Progenitor cell of endocrine pancreas (in vitro differentiated cells): ENCODE measurements at regions not wholly inside any gene's neighbourhood (a gene's known extent, or its start where the extent isn't known, plus 50 kb on each side); places are given as distances from the start of the nearest gene placed in this dataset.

Experiments used
- DNase-seq: peaks from one replicate; pipeline ENCODE4 v3.0.0; 2021; ENCODE audit warnings: low spot score; ENCODE audit not compliant: unreplicated experiment
- H3K27ac Mint-ChIP-seq: 2 replicates; pipeline ENCODE4 v1.8.0; 2021; ENCODE audit warnings: mild to moderate bottlenecking, moderate library complexity, mixed read lengths
- H3K27me3 Mint-ChIP-seq: 2 replicates; pipeline ENCODE4 v1.8.0; 2021; ENCODE audit warnings: mixed read lengths
- H3K36me3 Mint-ChIP-seq: 2 replicates; pipeline ENCODE4 v1.8.0; 2022; ENCODE audit warnings: mixed read lengths; ENCODE audit not compliant: insufficient read depth
- H3K4me1 Mint-ChIP-seq: 2 replicates; pipeline ENCODE4 v1.8.0; 2021; ENCODE audit warnings: low read depth, mixed read lengths
- H3K4me3 Mint-ChIP-seq: 2 replicates; pipeline ENCODE4 v1.8.0; 2021; ENCODE audit warnings: low read depth, mild to moderate bottlenecking, moderate library complexity, mixed read lengths
- H3K9me3 Mint-ChIP-seq: 2 replicates; pipeline ENCODE4 v1.8.0; 2021; ENCODE audit warnings: low read depth, mixed read lengths
- CTCF ChIP-seq: fragments of 200-600 bp; sonication (generic); IDR thresholded peaks from one replicate; pipeline ENCODE4 v1.5.0; 2021; ENCODE audit warnings: antibody characterized with exemption, mild to moderate bottlenecking; ENCODE audit not compliant: unreplicated experiment

DNA sequence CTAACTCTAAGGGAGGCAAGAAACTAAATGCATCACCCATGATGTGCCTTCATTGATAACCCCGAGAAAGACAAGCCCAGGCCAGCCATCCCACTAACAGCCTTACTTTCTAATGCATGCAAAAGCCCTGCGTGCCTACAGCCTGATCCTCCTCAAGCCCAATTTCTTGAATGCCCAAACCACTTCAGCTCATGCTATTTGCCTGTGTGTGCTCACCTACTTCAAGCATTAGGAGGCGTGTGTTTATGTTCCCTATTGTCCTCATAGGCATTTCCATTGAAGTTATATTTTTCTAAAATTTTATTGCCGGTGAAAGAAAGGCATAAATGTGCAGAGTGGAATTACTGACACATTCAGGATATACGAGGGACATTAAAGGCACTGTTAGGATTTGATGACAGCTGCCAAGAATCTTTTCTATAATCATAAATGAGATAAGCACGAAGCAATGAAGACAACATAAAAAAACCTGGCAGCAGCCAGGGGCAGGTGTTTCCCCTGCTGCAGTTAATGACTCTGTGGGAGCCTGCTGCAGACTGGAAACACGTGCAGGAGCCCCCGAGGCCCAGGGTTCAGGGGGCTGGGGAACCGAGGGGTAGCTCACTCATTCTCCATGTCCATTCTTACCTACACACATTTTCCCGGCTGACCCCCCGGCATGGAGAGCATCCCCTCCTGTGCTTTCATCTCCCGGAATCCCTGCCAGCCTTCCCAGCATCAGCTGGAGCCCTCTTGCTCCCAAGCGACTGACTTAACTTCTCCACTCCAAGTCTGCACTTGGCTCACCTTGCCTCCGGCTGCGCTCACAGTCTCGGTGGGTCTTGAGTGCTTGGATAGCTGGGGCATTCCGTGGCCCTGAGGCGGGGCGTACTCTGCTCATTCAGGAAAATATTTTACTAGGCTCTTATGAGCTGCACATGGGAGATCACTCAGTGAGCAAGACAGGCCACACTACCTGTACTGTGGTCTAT, 292.3 kb upstream of the SIX2 start:
- DNase-seq, result no peak
- Mint-ChIP-seq H3K27ac (no peak overlapping the region), H3K27me3 (peaks cover 39% of the 10 kb centered on the region), H3K9me3 (no peaks in the 10 kb centered on the region), H3K4me1 (no peaks in the 10 kb centered on the region), H3K36me3 (no peaks in the 10 kb centered on the region), H3K4me3 (no peak overlapping the region)
- no peak for TF ChIP-seq CTCF

DNA sequence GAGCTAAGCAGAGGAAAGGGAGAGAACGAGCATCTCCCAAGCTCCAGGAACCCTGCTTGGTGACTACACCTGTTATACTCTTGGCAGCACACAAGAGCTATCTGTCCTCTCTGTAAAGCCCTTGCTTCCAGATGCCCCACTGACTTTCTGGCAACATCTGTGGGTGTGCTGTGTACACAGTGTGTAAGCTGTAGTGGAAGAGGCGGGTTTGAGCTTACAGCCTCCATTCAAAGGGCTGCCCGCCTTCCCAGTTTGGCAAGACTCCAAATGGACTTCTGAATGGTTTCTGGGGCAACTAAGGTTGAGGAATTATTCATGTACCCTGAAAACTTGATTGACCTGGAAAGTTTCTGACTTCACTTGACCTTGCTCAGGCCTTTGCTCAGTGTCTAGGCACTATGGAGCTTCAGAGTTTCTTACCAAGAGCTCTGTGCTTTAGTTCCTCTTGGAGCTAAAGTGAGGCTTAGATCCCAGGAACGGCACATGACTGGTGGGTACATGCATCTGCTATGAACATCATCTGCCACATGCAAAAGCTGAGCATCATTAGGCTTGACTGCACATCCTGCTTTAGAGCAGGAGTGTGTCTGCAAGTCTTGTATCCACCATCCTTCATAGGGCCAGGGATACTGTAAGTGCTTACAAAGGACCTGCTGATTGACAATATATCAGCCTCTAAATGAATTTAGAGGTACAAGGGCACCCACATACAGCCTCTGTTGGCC, 290.9 kb upstream of the SIX2 start:
- no peaks in the 10 kb centered on the region for H3K9me3 Mint-ChIP-seq
- peaks cover 43% of the 10 kb centered on the region for H3K27me3 Mint-ChIP-seq
- no peaks in the 10 kb centered on the region for H3K36me3 Mint-ChIP-seq
- H3K27ac Mint-ChIP-seq, result no peak overlapping the region
- no peak overlapping the region for H3K4me3 Mint-ChIP-seq
- no peak for TF ChIP-seq CTCF
- no peak for DNase-seq
- H3K4me1 Mint-ChIP-seq, result no peaks in the 10 kb centered on the region

- Mint-ChIP-seq H3K9me3 (no peaks in the 10 kb centered on the region), H3K27me3 (peaks cover 40% of the 10 kb centered on the region), H3K4me1 (no peaks in the 10 kb centered on the region), H3K27ac (no peak overlapping the region), H3K36me3 (no peaks in the 10 kb centered on the region), H3K4me3 (no peak overlapping the region)
- no peak for TF ChIP-seq CTCF
- no peak for DNase-seq
These were observed 290.1 kb upstream of the SIX2 start for GRCh38 chr2:45299361-45299760.

- no peak for TF ChIP-seq CTCF
- Mint-ChIP-seq H3K9me3 (no peaks in the 10 kb centered on the region), H3K36me3 (no peaks in the 10 kb centered on the region), H3K27me3 (peaks cover 27% of the 10 kb centered on the region), H3K4me3 (no peak overlapping the region), H3K4me1 (no peaks in the 10 kb centered on the region), H3K27ac (no peak overlapping the region)
- DNase-seq, result no peak
These were observed 283.9 kb upstream of the SIX2 start for GRCh38 chr2:45293182-45293581.

- peaks cover 34% of the 10 kb centered on the region for H3K27me3 Mint-ChIP-seq
These were observed 282.0 kb upstream of the SIX2 start for GRCh38 chr2:45291296-45291701.

More at GRCh38 chr2:45291296-45291701, 282.0 kb upstream of the SIX2 start:
- H3K9me3 Mint-ChIP-seq, result no peaks in the 10 kb centered on the region
- H3K36me3 Mint-ChIP-seq, result no peaks in the 10 kb centered on the region
- H3K27ac Mint-ChIP-seq, result no peak overlapping the region
- DNase-seq, result no peak
- no peaks in the 10 kb centered on the region for H3K4me1 Mint-ChIP-seq
- H3K4me3 Mint-ChIP-seq, result no peak overlapping the region
- TF ChIP-seq CTCF, result no peak
